HG02840 (cell line): ENCODE measurements at regions not wholly inside any gene's neighbourhood (a gene's known extent, or its start where the extent isn't known, plus 50 kb on each side); places are given as distances from the start of the nearest gene placed in this dataset.

Experiments used
- ATAC-seq: cut with Tn5 transposase; IDR thresholded peaks from one replicate; pipeline ENCODE4 v1.9.1; 2021; ENCODE audit warnings: mild to moderate bottlenecking, moderate library complexity, moderate number of reproducible peaks; ENCODE audit not compliant: unreplicated experiment, low FRiP score

DNA sequence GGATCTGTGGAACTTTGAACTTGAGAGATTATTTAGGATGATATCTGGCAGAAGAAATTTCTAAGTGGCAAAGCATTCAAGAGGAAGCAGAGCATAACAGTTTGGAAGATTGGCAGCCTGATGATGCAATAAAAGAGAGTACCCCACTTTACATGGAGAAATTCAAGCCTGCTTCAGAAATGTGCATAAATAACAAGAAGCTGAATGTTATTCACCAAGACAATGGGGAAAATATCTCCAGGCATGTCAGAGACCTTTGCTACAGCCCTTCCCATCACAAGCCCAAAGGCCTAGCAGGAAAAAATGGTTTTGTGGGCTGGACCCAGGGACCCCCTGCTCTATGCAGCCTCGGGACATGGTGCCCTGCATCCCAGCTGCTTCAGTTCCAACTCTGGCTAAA, 420.8 kb downstream of the DTHD1 start:
- ATAC-seq: no peak

GRCh38 chr4:36704289-36704688, 422.9 kb downstream of the DTHD1 start:
- no peak for ATAC-seq

DNA sequence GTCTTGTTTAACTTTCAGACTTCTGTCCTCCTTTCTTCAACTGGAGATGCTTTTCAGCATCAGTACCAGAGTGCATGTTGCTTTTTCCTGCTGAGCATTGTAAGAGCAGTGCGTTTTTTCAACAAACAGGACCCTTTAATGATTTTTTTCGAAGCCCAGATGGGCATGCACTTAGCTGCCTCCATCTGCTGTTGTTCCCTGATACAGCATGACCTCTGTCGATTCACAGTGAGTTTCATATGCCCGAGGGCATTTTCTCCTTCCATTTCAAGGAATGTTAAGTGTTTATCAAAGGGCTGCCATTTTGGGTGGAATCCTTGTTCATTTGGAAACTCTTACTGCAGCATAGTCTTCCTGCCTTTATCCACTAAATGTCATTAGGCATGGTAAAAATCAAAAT, 428.6 kb downstream of the DTHD1 start:
- no peak for ATAC-seq

GRCh38 chr4:36712013-36712412, 430.6 kb downstream of the DTHD1 start:
- no peak for ATAC-seq

DNA sequence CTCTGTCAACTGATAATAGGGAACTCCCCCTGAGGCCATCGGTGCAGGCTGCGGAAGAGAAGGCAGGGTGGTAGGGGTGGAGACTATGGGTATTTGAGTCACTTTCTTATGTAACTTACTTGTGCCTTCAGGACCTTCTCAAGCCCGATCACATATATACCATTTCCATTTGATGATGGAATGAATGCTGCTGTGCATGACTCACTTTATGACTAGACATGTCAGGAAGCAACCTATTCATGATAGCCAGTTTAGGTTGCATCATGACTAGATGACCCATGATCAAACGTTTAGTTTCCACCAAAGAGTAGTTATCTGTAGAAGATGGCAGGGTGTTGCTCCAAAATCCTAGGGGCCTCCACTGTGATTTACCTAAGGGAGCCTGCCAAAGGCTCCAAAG, 435.5 kb downstream of the DTHD1 start:
- ATAC-seq: no peak

GRCh38 chr4:36719425-36719824, 438.0 kb downstream of the DTHD1 start:
- ATAC-seq: no peak

DNA sequence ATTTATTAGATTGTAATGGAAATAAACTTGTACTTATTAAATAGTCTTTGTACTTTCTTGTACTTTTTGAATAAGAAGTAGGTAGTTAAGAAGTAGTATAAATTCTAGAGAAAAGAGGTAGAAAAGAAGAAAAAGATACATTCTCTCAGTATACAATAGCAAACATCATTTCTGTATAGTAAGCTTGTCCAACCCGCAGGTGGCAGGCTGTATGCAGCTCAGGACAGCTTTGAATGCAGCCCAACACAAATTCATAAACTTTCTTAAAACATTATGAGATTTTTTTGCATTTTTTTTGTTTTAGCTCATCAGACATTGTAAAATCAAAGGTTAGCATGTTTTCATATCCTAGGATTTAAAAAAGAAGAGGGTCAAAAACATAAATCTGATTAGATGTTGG, 441.6 kb downstream of the DTHD1 start:
- ATAC-seq: no peak

DNA sequence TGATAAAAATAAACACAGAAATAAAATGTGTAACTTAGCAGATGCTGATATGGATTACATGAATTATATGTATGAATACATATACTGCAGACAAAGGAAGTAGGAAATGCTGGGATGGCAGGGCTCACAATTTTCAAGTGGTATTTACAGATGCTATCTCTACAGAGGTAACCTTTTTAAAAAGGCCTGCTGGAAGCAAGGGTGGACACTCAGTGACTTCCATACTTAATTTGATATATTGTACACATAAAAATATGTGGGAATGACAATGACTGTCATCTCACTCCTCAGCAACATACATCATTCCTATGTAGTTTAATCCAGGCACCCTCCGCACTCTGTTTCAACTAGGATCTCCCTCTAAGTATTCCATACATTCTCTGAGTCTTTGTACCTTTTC, 452.9 kb downstream of the DTHD1 start:
- no peak for ATAC-seq

- no peak for ATAC-seq
Measured at GRCh38 chr4:36737691-36738090, 456.3 kb downstream of the DTHD1 start.

DNA sequence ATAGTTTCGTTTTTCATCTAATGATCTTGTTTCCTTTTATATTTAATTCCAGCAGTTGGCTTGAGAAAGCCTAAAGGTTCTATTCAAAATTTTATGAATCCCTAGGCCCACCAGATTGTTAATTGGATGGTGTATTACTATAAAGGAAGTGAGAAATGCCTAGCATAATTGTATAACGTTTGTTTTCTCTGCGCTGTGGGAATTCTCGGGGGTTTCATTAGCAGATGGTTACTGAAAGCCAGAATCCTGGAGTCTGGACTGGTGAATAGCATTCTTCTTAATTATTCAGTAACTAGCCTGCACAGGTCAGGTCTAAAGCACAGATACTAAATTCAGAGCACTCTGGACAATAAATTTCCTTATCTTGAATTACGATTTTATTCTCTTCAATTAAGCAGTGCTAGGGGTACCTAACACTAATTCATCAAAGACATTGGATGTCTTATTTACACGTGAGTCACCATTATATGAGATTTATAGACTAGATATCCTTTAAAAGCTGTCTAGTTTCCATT, 459.4 kb downstream of the DTHD1 start:
- no peak for ATAC-seq

DNA sequence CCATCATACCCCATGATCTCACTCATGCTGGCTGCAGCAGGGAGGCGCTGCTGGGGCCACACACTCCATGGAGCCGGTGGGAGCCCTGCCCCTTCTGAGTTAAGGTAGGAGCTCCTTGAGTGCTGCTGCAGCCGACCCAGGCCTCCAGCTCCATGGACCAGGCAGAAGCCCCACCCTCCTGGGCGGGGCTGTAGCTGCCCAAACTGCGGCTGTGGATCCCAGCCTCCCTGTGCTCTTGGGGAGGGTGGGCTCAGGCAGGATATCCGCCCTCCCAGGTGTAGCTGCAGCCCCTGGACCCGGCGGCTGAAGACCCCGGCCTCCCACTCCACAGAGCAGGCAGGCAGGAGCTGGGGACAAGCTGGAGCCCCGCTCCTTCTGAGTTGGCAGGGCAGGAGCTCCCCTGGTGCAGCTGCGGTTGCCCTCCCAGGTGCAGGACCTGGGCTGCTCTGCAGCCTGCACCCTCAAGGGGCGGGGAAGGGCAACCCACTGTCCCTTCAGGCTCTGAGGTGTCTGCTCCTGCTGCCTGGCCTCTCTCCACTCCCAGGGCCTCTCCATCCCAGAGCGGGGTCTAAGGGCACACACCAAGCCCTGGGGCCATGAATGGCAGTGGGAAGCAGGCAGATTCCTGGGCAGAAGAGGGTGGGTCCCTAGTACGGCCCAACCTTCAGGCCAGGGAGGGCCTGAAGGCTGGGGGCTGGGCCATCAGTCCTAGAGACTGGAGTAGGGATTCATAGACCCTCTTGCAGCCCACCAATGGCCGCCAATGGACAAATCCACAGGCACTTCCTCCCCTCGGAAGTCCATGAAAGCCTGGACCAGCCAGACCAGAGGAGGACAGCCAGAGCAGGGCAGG, 466.1 kb downstream of the DTHD1 start:
- ATAC-seq: no peak

DNA sequence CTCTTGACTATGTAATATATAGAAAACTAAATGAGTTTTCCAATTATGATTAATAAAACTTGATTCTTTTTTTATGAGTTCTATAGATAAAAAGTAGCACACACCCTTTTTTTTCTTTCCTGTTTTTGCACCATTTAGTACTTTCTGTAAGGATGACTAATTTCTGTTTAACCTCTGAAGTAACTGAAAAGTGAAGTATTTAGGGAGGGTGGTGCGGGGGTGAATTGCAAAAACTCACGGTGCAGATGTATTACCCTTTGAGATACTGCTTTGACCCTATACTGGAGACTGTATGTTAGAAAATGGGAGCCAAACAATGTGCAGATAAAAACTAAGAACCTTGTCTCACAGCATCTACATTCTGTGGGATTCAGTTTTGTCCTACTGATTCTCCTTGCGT, 471.6 kb downstream of the DTHD1 start:
- no peak for ATAC-seq

GRCh38 chr4:36757580-36758311, 476.3 kb downstream of the DTHD1 start:
- ATAC-seq: no peak

DNA sequence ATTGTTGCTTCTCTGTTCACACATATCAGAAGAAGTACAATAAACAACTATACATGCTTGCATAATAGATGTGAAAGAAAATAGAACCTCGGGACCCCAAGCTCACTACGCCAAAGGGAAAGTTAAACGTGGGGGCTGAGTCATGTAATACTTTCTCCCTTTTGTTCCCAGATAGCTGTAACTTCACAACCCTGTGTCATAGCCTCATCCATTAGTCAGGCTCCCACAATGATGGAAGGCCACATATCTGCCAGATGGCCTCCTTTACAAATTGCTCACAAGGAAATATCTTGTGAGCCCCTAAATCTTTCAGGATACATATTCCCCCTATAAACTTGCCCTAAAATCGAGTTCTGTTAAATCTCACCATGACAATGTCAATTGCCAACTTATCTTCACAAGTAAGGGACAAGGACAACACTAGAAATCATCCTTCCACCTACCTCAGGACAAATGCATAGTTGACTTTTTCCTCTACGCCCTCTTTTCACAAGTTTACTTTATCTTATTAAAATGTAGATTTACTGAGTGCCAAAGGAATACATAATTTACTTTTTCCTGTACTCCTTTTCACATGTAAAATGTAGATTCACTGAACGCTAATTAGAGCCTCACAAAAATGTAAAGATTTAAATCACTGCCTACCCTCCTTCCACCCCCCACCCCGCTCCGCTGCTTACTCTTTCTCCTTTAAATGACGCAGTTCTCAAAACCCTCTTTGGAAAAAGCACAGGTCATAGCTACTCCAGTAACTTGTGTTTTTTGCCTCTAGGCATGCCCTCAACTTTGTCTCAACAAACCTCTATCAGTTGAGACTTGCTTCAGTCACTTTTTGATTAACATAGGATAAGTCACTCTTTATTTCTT, 477.1 kb downstream of the DTHD1 start:
- no peak for ATAC-seq

GRCh38 chr4:36761607-36762006, 480.2 kb downstream of the DTHD1 start:
- no peak for ATAC-seq

GRCh38 chr4:36763814-36764213, 480.7 kb upstream of the NWD2 start:
- no peak for ATAC-seq

GRCh38 chr4:36767596-36767995, 476.9 kb upstream of the NWD2 start:
- no peak for ATAC-seq

DNA sequence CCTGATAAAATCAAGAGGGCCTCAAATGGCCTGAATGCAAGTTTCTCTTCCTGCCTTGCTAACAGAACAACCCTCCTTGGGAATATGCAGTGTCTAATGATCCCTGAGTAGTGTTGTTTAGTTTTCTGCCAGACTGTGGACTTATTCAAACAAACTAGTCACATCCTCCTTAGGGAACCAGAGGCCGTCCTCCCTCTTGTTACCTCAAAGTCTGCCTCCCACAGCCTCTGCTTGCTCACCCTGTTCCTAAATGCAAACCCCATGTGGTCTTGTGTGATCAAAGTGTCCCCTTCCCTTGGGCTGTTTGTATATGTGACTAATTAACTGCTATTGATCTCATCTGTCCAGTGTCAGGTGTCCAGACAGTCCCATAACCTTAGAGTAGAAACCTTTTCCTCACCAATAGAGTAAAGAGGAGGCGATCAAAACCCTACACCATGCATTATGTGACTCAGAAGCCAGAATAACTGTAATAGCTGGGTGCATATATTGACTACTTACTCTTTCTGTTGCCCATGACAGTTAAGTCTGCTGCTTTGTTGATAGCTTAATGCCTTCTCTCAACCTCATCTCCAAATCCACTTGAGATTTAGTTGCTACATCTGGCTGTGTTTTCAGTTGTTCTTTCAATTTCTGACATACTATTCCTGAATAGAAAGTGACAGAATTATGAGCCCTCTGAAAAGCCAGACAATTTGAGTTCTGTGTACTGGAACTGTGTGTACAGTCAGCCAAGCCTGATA, 473.0 kb upstream of the NWD2 start:
- no peak for ATAC-seq

DNA sequence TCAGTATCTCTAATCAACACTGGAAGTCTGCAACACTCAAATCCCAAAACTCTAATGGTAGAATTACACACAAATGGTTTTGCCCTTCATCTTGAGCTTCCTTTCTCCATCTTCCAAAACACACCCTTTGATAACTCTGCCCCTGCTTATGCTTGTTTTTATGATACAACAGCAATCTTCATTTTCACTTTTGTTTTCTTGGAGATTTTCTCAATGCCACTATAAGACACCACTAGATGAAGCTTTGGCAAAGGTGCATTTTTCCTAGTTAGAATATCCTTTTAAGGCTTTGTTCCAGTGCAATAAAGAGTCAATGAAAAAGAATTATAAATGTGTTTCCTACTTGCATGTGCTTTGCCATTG, 472.4 kb upstream of the NWD2 start:
- ATAC-seq: no peak

- no peak for ATAC-seq
Measured at GRCh38 chr4:36773467-36773866, 471.1 kb upstream of the NWD2 start.
